Erythroblast (primary cell): ENCODE measurements at regions not wholly inside any gene's neighbourhood (a gene's known extent, or its start where the extent isn't known, plus 50 kb on each side); places are given as distances from the start of the nearest gene placed in this dataset.

Experiments used
- GATA1 ChIP-seq: IDR thresholded peaks from 2 replicates; pipeline ENCODE4 v1.6.1; 2011; ENCODE audit warnings: low read depth, mild to moderate bottlenecking, control low read depth, low read length, moderate library complexity
- POLR2A ChIP-seq: IDR thresholded peaks from 2 replicates; pipeline ENCODE4 v1.6.1; 2011; ENCODE audit warnings: mild to moderate bottlenecking, low read length

- TF ChIP-seq POLR2A (no peak), GATA1 (no peak)
Observed at GRCh38 chr2:52341732-52342131, 1309.8 kb upstream of the NRXN1 start.
